IMR-90 (cell line): ENCODE measurements at regions not wholly inside any gene's neighbourhood (a gene's known extent, or its start where the extent isn't known, plus 50 kb on each side); places are given as distances from the start of the nearest gene placed in this dataset.
A peak's percentile ranks its signal among the peaks of the same experiment; 100 is the strongest.

Source experiments
- ATAC-seq: fragments of 200-7000 bp; cut with Tn5 transposase; 2 replicates; pipeline ENCODE4 v1.9.1; 2020; ENCODE audit warnings: low read depth, mild to moderate bottlenecking, moderate library complexity
- BruUV-seq: library from RNA; stranded (reverse); fragments of 400-500 nt; replicated peaks from 2 replicates; lab custom pipeline; 2021; lab: Mats Ljungman, UMichigan
- CTCF ChIA-PET: fragments of 300-600 bp; formaldehyde crosslinking; extraction: SDS; loops from one replicate; lab custom pipeline; 2021; ENCODE audit warnings: antibody characterized with exemption; lab: Yijun Ruan, JAX
- POLR2A ChIA-PET: fragments of 300-600 bp; sonication (Branson Sonifier 250); formaldehyde crosslinking; loops from one replicate; lab custom pipeline; 2022; ENCODE audit warnings: antibody characterized with exemption; ENCODE audit not compliant: unreplicated experiment; lab: Charles Lee
- DNase-seq: peaks from one replicate; pipeline ENCODE4 v3.0.0; 2013
- H2AFZ ChIP-seq: replicated peaks from 2 replicates; pipeline ENCODE3; 2013; ENCODE audit warnings: low read length, mild to moderate bottlenecking; ENCODE audit not compliant: poor library complexity
- H2AK5ac ChIP-seq: 2 replicates; pipeline ENCODE4 v1.6.1; 2013; ENCODE audit warnings: low read depth, low read length, inconsistent platforms
- H2AK9ac ChIP-seq: replicated peaks from 2 replicates; pipeline ENCODE3; 2013; ENCODE audit warnings: mild to moderate bottlenecking, low read depth, low read length, moderate library complexity; ENCODE audit not compliant: poor library complexity
- H2BK120ac ChIP-seq: 2 replicates; pipeline ENCODE4 v1.6.1; 2013; ENCODE audit warnings: low read depth, low read length, inconsistent platforms
- H2BK15ac ChIP-seq: 3 replicates; pipeline ENCODE4 v1.6.1; 2013; ENCODE audit warnings: low read depth, low read length, inconsistent platforms
- H2BK20ac ChIP-seq: 2 replicates; pipeline ENCODE4 v1.6.1; 2013; ENCODE audit warnings: low read depth, mild to moderate bottlenecking, inconsistent platforms, low read length, moderate library complexity
- H2BK5ac ChIP-seq: 2 replicates; pipeline ENCODE4 v1.6.1; 2013; ENCODE audit warnings: mild to moderate bottlenecking, low read depth, low read length, inconsistent platforms; ENCODE audit not compliant: poor library complexity, severe bottlenecking
- H3K14ac ChIP-seq: replicated peaks from 2 replicates; pipeline ENCODE4 v1.6.1; 2013; ENCODE audit warnings: low read depth, low read length, inconsistent platforms
- H3K18ac ChIP-seq: 2 replicates; pipeline ENCODE4 v1.6.1; 2013; ENCODE audit warnings: low read depth, low read length, control low read depth
- H3K23ac ChIP-seq: 2 replicates; pipeline ENCODE4 v1.6.1; 2013; ENCODE audit warnings: low read depth, low read length, inconsistent platforms
- H3K27ac ChIP-seq: 2 replicates; pipeline ENCODE4 v1.5.1; 2013; ENCODE audit warnings: mild to moderate bottlenecking, control low read depth, low read length; ENCODE audit not compliant: insufficient read depth
- H3K27me3 ChIP-seq: 2 replicates; pipeline ENCODE4 v1.6.1; 2013; ENCODE audit warnings: low read length; ENCODE audit not compliant: control insufficient read depth, insufficient read depth
- H3K36me3 ChIP-seq: 2 replicates; pipeline ENCODE4 v1.6.1; 2013; ENCODE audit warnings: low read length, mixed read lengths; ENCODE audit not compliant: control insufficient read depth, insufficient read depth
- H3K4ac ChIP-seq: 2 replicates; pipeline ENCODE4 v1.6.1; 2013; ENCODE audit warnings: low read depth, low read length, inconsistent platforms
- H3K4me1 ChIP-seq: 2 replicates; pipeline ENCODE4 v1.6.1; 2013; ENCODE audit warnings: low read length, mixed read lengths; ENCODE audit not compliant: control insufficient read depth, insufficient read depth
- H3K4me2 ChIP-seq: 2 replicates; pipeline ENCODE4 v1.6.1; 2013; ENCODE audit warnings: low read depth, mild to moderate bottlenecking, control low read depth, low read length, moderate library complexity
- H3K4me3 ChIP-seq: 2 replicates; pipeline ENCODE4 v1.5.1; 2013; ENCODE audit warnings: low read depth, mild to moderate bottlenecking, control low read depth, low read length, moderate library complexity; ENCODE audit not compliant: insufficient read depth
- H3K56ac ChIP-seq: 2 replicates; pipeline ENCODE4 v1.6.1; 2013; ENCODE audit warnings: low read length, inconsistent platforms; ENCODE audit not compliant: insufficient read depth; ENCODE audit errors: extremely low read depth
- H3K79me1 ChIP-seq, 2 experiments: 2 replicates each; pipeline ENCODE4 v1.6.1; 2013; ENCODE audit warnings: low read length in 2 of 2, inconsistent platforms in 1 of 2, low read depth in 1 of 2
- H3K9ac ChIP-seq: 2 replicates; pipeline ENCODE4 v1.6.1; 2013; ENCODE audit warnings: low read depth, low read length, control low read depth
- H3K9me1 ChIP-seq: 2 replicates; pipeline ENCODE4 v1.6.1; 2013; ENCODE audit warnings: low read length, inconsistent platforms; ENCODE audit not compliant: insufficient read depth
- H3K9me3 ChIP-seq: 2 replicates; pipeline ENCODE4 v1.6.1; 2013; ENCODE audit warnings: low read length; ENCODE audit not compliant: control insufficient read depth, insufficient read depth
- H4K20me1 ChIP-seq: 2 replicates; pipeline ENCODE4 v1.6.1; 2013; ENCODE audit warnings: low read length, inconsistent platforms; ENCODE audit not compliant: insufficient read depth
- H4K5ac ChIP-seq: 2 replicates; pipeline ENCODE4 v1.6.1; 2013; ENCODE audit warnings: mild to moderate bottlenecking, low read depth, low read length, control low read depth
- H4K8ac ChIP-seq, 2 experiments: 2 replicates each; pipeline ENCODE4 v1.6.1; 2013; ENCODE audit warnings: low read depth in 2 of 2, low read length in 2 of 2, control low read depth in 1 of 2, inconsistent platforms in 1 of 2
- H4K91ac ChIP-seq: 2 replicates; pipeline ENCODE4 v1.6.1; 2013; ENCODE audit warnings: low read depth, low read length, inconsistent platforms; ENCODE audit not compliant: insufficient read depth
- BHLHE40 ChIP-seq: fragments of 150-350 bp; IDR thresholded peaks from 2 replicates; pipeline ENCODE4 v1.6.1; 2016; ENCODE audit warnings: mild to moderate bottlenecking, low read depth, low read length
- CEBPB ChIP-seq: IDR thresholded peaks from 2 replicates; pipeline ENCODE4 v1.6.1; 2012; ENCODE audit warnings: low read depth, low read length, improper control_type of control experiment
- CTCF ChIP-seq: conservative IDR thresholded peaks from 2 replicates; pipeline ENCODE4 v1.5.1; 2012; ENCODE audit warnings: mild to moderate bottlenecking, low read depth, low read length, improper control_type of control experiment
- FOS ChIP-seq: fragments of 150-350 bp; IDR thresholded peaks from 2 replicates; pipeline ENCODE4 v1.6.1; 2016; ENCODE audit warnings: low read depth, low read length
- MAZ ChIP-seq: IDR thresholded peaks from 2 replicates; pipeline ENCODE4 v1.6.1; 2012; ENCODE audit warnings: low read depth, mild to moderate bottlenecking, low read length, improper control_type of control experiment, moderate library complexity, borderline replicate concordance
- MXI1 ChIP-seq: IDR thresholded peaks from 2 replicates; pipeline ENCODE4 v1.6.1; 2012; ENCODE audit warnings: low read depth, mild to moderate bottlenecking, low read length, moderate library complexity, borderline replicate concordance
- RAD21 ChIP-seq: IDR thresholded peaks from 2 replicates; pipeline ENCODE4 v1.6.1; 2012; ENCODE audit warnings: low read length, improper control_type of control experiment
- RCOR1 ChIP-seq: IDR thresholded peaks from 2 replicates; pipeline ENCODE4 v1.6.1; 2012; ENCODE audit warnings: mild to moderate bottlenecking, low read length, improper control_type of control experiment; ENCODE audit not compliant: insufficient replicate concordance
- WGBS, 2 experiments: methylation state at CpG; one replicate each; pipeline versions ENCODE4 v1.1.5 to v1.1.7; 2013; ENCODE audit warnings: missing lambda C conversion rate in 2 of 2; ENCODE audit not compliant: insufficient read length in 1 of 2; ENCODE audit errors: extremely low coverage in 2 of 2; 5-methylcytosine and 5-hydroxymethylcytosine counted together
- dilution Hi-C: fragments of 300-500 bp; cut with HindIII; formaldehyde crosslinking; loops from one replicate; pipeline ENCODE4 v1.14.3; 2018; ENCODE audit warnings: low sequenced_read_pairs; ENCODE audit not compliant: unreplicated experiment
- in situ Hi-C: fragments of 300-500 bp; cut with MboI; formaldehyde crosslinking; loops from 3 replicates; pipeline ENCODE4 v1.14.3; 2019; ENCODE audit warnings: low sequenced_read_pairs, inconsistent platforms, mixed read lengths
- intact Hi-C: fragments of 100-400 bp; cut with micrococcal nuclease; formaldehyde crosslinking; loops from 2 replicates; pipeline ENCODE4 v1.10.0; 2022

- peaks cover 27% of the 10 kb centered on the region for H3K27me3 ChIP-seq
- in situ Hi-C loops (no loop called here), intact Hi-C loops (loop anchor here (2.0 to 5.0 kb wide), 3 partner anchors 32 to 94 kb away; no protein-coding TSS in a partner anchor), dilution Hi-C loops (no loop called here)
- peak; percentile 93 for ATAC-seq
- ChIA-PET CTCF (no interaction called here), POLR2A (interaction anchor here (0.6 kb wide), 1 partner anchor 19 kb away, joined by 5 read pairs; no protein-coding TSS in a partner anchor)
- no peak overlapping the region for H3K23ac ChIP-seq
- peak overlapping the region; percentile 34; the same call in 1 of the 2 replicates for H3K18ac ChIP-seq
- peaks cover 27% of the 10 kb centered on the region for H3K4me1 ChIP-seq
- H4K20me1 ChIP-seq = no peaks in the 10 kb centered on the region
- 0 out of 2 replicates have a peak overlapping the region, but pooled peaks have one; percentile 24 for H3K4ac ChIP-seq
- peak overlapping the region; percentile 6 for H2AK9ac ChIP-seq
- H2BK120ac ChIP-seq = peak overlapping the region; percentile 22
- H3K9ac ChIP-seq = no peak overlapping the region
- H4K8ac ChIP-seq = no peak overlapping the region; a peak in 1 of 4 replicates
- no peaks in the 10 kb centered on the region for H3K79me1 ChIP-seq
- no peak for TF ChIP-seq CTCF
- TF ChIP-seq MXI1 = no peak
- peak; percentile 40 for TF ChIP-seq RCOR1
- peak; percentile 56 for TF ChIP-seq BHLHE40
- TF ChIP-seq CEBPB = peak; percentile 46; the same call in 1 of the 2 replicates
- TF ChIP-seq MAZ = peak; percentile 74
- TF ChIP-seq FOS = peak; percentile 79
- peak; percentile 44 for TF ChIP-seq RAD21
- peak overlapping the region; percentile 33; the same call in 1 of the 2 replicates for H4K91ac ChIP-seq
- H2BK20ac ChIP-seq = peak overlapping the region; percentile 28; the same call in 1 of the 2 replicates
- H3K9me1 ChIP-seq = peaks cover 11% of the 10 kb centered on the region
- no peak overlapping the region for H3K56ac ChIP-seq
- peak overlapping the region; percentile 74 for H2AFZ ChIP-seq
- H2BK5ac ChIP-seq = no peak overlapping the region
- H3K36me3 ChIP-seq = no peaks in the 10 kb centered on the region
- no TSS peak for BruUV-seq
- DNase-seq = peak; percentile 96
- H2AK5ac ChIP-seq = no peak overlapping the region
- peak overlapping the region; percentile 21; the same call in 1 of the 3 replicates for H2BK15ac ChIP-seq
- no peak overlapping the region for H3K14ac ChIP-seq
- WGBS, 2 experiments = no CpG with 5 or more reads among the region's 10 CpGs
- no peak overlapping the region for H3K4me3 ChIP-seq
- H3K4me2 ChIP-seq = peak overlapping the region; percentile 42
- H4K5ac ChIP-seq = no peak overlapping the region; the same call in 1 of the 2 replicates
- no peaks in the 10 kb centered on the region for H3K9me3 ChIP-seq
- peak overlapping the region; percentile 5; the same call in 1 of the 2 replicates for H3K27ac ChIP-seq
Measured at GRCh38 chr2:41966431-41966893, 81.4 kb upstream of the PKDCC start.
